ENCODE measurements at regions not wholly inside any gene's neighbourhood (a gene's known extent, or its start where the extent isn't known, plus 50 kb on each side); places are given as distances from the start of the nearest gene placed in this dataset.
A peak's percentile ranks its signal among the peaks of the same experiment; 100 is the strongest.

DNA sequence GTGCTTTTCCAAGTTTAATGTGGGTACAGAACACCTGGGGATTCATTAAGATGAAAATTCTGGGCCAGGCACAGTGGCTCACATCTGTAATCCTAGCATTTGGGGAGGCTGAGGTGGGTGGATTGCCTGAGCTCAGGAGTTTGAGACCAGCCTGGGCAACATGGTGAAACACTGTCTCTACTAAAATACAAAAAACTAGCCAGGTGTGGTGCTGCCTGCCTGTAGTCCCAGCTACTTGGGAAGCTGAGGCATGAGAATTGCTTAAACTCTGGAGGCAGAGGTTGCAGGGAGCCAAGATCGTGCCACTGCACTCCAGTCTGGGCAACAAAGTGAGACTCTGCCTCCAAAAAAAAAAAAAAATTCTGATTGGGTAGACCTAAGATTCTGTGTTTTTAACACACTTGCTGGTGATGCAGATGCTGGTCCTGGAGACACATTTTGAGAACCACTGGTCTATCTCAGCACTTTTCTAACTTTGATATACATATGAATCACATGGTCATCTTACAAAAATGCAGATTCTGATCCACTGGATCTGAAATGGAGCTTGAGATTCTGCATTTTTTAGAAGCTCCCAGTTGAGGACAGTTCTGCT lies 223.8 kb upstream of the SATB1 start:
- in situ Hi-C loops (cut with HindIII; ENCODE audit: low pct_unique_long_range_greater_than_20kb, low sequenced_read_pairs): no loop called here
- no peak for DNase-seq (ENCODE audit: low read depth, low spot score)

DNA sequence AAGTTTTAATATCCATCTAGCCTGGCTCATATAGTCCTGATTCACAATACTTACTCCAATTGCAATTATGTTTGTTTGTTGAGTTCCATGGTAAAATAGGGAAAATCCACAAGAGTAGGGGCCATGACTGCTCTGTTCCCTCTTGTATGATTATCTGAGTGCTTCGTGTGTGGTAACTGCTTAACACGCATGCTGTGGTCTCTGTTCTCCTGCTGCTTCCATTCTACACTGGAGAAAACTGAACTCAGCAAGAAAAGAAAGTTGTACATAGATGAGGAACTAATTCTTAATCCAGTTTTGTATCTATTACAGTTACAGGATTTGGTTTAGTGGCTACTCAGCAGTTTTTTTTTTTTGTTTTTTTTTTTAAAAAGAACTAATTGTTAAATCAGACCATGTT lies 223.0 kb upstream of the SATB1 start:
- in situ Hi-C loops (cut with HindIII; ENCODE audit: low pct_unique_long_range_greater_than_20kb, low sequenced_read_pairs): no loop called here
- no peak for DNase-seq (ENCODE audit: low read depth, low spot score)

DNA sequence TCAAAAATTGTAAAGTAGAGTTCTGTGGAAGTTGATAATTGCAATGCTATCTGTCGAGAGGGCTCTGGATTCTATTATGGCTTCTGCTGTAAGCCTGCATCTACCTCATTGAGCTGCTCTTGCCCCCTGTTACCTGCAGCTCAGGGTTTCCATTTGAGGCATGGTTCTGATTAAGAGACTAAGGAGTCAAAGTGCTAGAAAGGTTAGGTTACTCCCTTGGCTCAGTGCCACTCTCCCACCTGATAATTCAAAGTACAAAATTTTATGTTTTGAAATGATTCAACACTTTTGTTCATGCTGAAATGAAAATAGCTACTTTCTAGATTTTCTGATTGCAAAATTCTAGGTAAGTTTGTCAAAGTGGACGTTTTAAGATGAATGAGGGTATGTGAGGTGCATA lies 220.5 kb upstream of the SATB1 start:
- DNase-seq (ENCODE audit: low read depth, low spot score): no peak
- in situ Hi-C loops (cut with HindIII; ENCODE audit: low pct_unique_long_range_greater_than_20kb, low sequenced_read_pairs): no loop called here

- no peak for DNase-seq (ENCODE audit: low read depth, low spot score)
- in situ Hi-C loops (cut with HindIII; ENCODE audit: low pct_unique_long_range_greater_than_20kb, low sequenced_read_pairs): no loop called here
Measured at GRCh38 chr3:18643281-18643680, 218.1 kb upstream of the SATB1 start.

GRCh38 chr3:18641916-18642315 lies 216.8 kb upstream of the SATB1 start:
- in situ Hi-C loops (cut with HindIII; ENCODE audit: low pct_unique_long_range_greater_than_20kb, low sequenced_read_pairs): no loop called here

DNA sequence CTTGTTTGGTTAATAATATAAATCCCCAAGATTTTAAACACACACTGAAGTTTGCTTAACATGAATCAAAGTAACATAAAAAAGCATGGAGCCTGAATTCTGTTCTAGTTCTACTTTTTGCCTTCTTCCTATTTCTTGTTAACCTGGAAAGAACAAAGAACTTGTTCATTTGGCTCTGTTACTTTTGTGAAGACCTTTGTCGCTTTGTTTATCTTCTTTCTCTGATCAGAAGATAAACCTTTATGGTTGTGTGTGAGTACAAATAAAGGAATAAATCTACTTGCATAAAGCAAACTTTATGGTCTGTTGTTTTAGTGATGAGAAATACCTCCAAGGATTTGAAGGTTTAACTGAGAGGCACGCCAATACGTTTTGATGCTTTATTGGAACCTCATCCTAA lies 210.1 kb upstream of the SATB1 start:
- no peak for DNase-seq (ENCODE audit: low read depth, low spot score)
- in situ Hi-C loops (cut with HindIII; ENCODE audit: low pct_unique_long_range_greater_than_20kb, low sequenced_read_pairs): no loop called here

More at GRCh38 chr3:18641916-18642315, 216.8 kb upstream of the SATB1 start:
- DNase-seq (ENCODE audit: low read depth, low spot score): no peak

DNA sequence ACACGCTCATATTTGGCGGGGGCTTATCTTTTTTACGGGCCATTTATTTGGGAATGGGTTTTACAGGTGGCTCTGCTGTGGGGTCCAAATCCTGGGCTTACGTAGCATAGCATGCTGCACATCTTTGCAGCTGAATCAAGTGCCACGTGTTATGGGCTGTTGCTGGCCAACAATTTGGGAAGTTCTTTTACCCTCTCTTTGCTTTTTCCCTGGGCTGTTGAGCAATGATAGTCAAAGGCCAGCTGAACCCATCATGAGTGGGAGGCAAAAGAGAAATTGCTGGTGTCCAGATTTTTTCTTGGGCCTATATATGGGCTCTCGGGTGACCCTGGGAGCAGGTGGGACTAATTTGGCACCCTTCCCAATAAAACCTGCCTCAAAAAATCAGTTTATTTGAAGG lies 209.3 kb upstream of the SATB1 start:
- no peak for DNase-seq (ENCODE audit: low read depth, low spot score)
- in situ Hi-C loops (cut with HindIII; ENCODE audit: low pct_unique_long_range_greater_than_20kb, low sequenced_read_pairs): no loop called here

DNA sequence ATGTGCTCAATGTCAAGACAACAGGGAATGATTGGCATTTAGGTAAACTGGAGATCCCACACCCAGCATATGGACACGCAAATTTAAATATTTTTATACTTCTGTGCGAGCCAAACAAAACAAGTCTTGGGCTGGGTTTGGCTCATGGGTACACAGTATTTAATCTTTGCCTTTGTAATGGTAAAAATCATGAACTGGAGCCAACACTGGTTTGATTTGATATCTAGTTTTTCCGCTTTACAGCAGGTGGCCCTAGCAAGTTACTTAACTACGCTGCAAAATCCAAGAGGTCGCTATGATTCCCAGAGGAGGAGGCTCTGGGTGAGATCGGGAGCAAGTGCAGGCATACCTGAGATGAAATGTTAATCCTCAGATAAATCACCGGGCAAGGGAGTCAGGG lies 207.9 kb upstream of the SATB1 start:
- in situ Hi-C loops (cut with HindIII; ENCODE audit: low pct_unique_long_range_greater_than_20kb, low sequenced_read_pairs): no loop called here
- DNase-seq (ENCODE audit: low read depth, low spot score): peak; percentile 17

DNA sequence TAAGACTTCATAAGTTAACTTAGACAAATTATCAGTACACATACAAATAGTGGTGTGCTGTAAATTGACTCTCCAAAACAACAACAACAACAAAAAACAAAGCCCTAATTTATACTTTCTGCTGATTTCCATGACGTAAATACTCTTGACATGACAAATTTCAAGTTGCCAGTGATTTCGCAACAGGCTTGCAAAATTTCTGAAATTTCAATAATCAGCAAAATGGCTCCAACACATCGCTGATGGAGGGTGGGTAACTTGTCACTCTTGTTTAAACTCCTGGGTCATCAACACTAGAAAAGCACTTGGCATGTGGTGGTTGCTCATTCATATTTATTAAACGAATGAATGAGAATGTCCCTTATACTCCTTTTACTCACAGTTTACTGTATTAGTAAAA lies 205.2 kb upstream of the SATB1 start:
- in situ Hi-C loops (cut with HindIII; ENCODE audit: low pct_unique_long_range_greater_than_20kb, low sequenced_read_pairs): no loop called here
- DNase-seq (ENCODE audit: low read depth, low spot score): no peak

DNA sequence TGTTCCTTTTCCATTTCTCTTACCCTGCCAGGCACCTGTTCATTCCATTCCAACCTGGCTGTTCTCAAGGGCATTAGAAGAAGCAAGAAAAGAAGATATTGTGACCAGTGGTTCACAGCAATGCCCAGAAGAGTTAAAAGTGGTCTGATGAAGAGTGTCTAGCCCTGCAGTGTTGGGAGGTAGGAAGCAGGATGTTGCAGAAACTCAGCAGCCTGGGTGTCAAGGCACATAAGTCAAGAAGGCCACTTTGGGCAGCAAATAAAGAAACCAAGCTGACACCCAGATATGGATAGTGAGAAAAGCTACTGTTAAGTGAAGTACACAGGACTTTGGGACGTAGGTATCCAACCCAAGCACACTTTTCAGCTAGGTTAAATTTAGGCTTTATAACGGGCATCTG lies 199.9 kb upstream of the SATB1 start:
- in situ Hi-C loops (cut with HindIII; ENCODE audit: low pct_unique_long_range_greater_than_20kb, low sequenced_read_pairs): no loop called here
- DNase-seq (ENCODE audit: low read depth, low spot score): no peak

- DNase-seq (ENCODE audit: low read depth, low spot score): no peak
- in situ Hi-C loops (cut with HindIII; ENCODE audit: low pct_unique_long_range_greater_than_20kb, low sequenced_read_pairs): no loop called here
Measured at GRCh38 chr3:18623220-18623619, 198.1 kb upstream of the SATB1 start.

DNA sequence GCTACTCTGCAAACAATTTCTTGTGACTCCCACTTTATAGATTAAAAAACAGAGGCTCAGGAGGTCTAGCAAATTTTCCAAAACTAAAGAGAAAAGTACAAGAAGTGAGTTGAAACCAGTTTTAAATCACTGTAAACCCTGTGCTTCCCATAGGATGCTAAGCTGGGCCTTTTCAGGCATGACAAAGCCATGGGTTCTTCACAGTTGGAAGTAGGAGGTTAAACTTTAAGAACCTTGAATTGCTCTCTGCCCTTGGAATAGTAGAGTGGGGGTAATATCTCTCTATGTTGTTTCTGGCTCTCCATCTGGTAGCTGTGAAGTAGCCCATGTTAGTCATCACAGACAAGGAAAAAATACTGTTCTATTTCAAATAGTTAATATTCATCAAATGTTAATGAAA lies 193.6 kb upstream of the SATB1 start:
- DNase-seq (ENCODE audit: low read depth, low spot score): no peak
- in situ Hi-C loops (cut with HindIII; ENCODE audit: low pct_unique_long_range_greater_than_20kb, low sequenced_read_pairs): no loop called here

DNA sequence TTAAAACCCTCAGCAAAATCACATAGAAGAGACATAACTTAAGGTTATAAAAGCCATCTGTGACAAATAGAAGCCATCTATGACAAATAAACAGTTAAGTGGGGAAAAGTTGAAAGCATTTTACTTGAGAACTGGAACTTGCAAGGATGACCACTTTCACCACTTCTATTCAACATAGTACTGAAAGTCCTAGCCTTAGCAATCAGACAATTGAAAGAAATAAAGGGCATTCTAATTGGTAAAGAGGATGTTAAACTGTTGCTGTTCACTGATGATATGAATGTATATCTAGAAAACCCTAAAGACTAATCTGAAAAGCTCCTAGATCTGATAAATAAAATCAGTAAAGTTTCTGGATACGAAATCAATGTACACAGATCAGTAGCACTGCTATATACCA lies 186.9 kb upstream of the SATB1 start:
- no peak for DNase-seq (ENCODE audit: low read depth, low spot score)
- in situ Hi-C loops (cut with HindIII; ENCODE audit: low pct_unique_long_range_greater_than_20kb, low sequenced_read_pairs): no loop called here

DNA sequence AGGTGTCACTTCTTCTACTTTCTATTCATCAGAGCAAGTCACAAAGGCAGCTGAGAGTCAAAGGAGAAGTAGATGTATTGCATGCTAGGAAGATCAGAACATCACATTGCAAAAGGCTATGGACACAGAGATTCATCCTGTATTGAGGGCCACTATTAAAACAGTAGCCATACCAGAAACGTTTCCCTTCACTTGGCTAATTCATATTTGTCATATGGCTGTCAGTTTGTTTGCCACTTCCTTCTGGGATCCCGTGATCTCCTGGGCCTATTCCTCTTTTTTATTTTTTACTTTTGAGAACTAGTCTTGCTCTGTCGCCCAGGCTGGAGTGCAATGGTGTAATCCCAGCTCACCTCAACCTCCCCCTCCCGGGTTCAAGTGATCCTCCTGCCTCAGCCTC lies 184.0 kb upstream of the SATB1 start:
- in situ Hi-C loops (cut with HindIII; ENCODE audit: low pct_unique_long_range_greater_than_20kb, low sequenced_read_pairs): no loop called here
- no peak for DNase-seq (ENCODE audit: low read depth, low spot score)

DNA sequence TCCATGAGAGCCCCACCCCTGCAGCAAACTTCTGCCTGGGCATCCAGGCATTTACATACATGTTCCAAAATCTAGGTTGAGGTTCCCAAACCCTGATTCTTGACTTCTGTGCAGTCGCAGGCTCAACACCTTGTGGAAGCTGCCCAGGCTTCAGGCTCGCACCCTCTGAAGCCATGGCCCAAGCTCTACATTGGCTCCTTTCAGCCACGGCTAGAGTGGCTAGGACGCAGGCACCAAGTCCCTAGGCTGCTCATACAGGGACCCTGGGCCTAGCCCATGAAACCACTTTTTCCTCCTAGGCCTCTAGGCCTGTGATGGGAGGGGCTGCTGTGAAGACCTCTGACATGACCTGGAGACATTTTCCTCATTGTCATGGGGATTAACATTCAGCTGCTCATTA lies 172.8 kb upstream of the SATB1 start:
- in situ Hi-C loops (cut with HindIII; ENCODE audit: low pct_unique_long_range_greater_than_20kb, low sequenced_read_pairs): no loop called here

GRCh38 chr3:18593231-18593630 lies 168.1 kb upstream of the SATB1 start:
- in situ Hi-C loops (cut with HindIII; ENCODE audit: low pct_unique_long_range_greater_than_20kb, low sequenced_read_pairs): no loop called here
- no peak for DNase-seq (ENCODE audit: low read depth, low spot score)

More for the DNA sequence above, 172.8 kb upstream of the SATB1 start:
- no peak for DNase-seq (ENCODE audit: low read depth, low spot score)

GRCh38 chr3:18591120-18591519 lies 166.0 kb upstream of the SATB1 start:
- no peak for DNase-seq (ENCODE audit: low read depth, low spot score)
- in situ Hi-C loops (cut with HindIII; ENCODE audit: low pct_unique_long_range_greater_than_20kb, low sequenced_read_pairs): no loop called here

DNA sequence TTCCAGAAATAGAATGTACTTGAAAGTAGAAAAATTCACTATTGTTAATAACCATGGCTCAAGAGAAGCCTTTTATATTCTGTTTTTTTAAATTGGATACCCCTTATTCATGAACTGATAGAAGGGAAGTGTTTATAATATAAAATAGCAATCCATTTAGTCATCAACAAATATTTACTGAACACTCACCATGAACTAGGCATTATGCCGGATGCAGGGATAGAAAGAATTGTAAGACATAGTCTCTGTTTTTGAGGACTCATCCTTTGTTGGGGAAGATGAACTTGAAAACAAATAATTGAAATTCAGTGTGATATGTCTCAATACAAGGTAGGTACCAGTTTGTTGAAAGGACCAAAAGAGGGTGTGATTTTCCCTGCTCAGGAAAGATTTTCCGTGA lies 160.9 kb upstream of the SATB1 start:
- DNase-seq (ENCODE audit: low read depth, low spot score): no peak
- in situ Hi-C loops (cut with HindIII; ENCODE audit: low pct_unique_long_range_greater_than_20kb, low sequenced_read_pairs): no loop called here

- in situ Hi-C loops (cut with HindIII; ENCODE audit: low pct_unique_long_range_greater_than_20kb, low sequenced_read_pairs): no loop called here
- DNase-seq (ENCODE audit: low read depth, low spot score): no peak
Measured at GRCh38 chr3:18585004-18585968, 160.1 kb upstream of the SATB1 start.

All from SK-MEL-5 (cell line).